ENCODE measurements at regions not wholly inside any gene's neighbourhood (a gene's known extent, or its start where the extent isn't known, plus 50 kb on each side); places are given as distances from the start of the nearest gene placed in this dataset.

- TF ChIP-seq POLR2AphosphoS5 (IDR thresholded peaks at IDR 0.05; ENCODE audit: low read depth, low read length), result no peak
- TF ChIP-seq, protein P1, sequence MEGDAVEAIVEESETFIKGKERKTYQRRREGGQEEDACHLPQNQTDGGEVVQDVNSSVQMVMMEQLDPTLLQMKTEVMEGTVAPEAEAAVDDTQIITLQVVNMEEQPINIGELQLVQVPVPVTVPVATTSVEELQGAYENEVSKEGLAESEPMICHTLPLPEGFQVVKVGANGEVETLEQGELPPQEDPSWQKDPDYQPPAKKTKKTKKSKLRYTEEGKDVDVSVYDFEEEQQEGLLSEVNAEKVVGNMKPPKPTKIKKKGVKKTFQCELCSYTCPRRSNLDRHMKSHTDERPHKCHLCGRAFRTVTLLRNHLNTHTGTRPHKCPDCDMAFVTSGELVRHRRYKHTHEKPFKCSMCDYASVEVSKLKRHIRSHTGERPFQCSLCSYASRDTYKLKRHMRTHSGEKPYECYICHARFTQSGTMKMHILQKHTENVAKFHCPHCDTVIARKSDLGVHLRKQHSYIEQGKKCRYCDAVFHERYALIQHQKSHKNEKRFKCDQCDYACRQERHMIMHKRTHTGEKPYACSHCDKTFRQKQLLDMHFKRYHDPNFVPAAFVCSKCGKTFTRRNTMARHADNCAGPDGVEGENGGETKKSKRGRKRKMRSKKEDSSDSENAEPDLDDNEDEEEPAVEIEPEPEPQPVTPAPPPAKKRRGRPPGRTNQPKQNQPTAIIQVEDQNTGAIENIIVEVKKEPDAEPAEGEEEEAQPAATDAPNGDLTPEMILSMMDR (IDR thresholded peaks at IDR 0.05), result no peak
- no peak for TF ChIP-seq SIN3A (IDR thresholded peaks at IDR 0.05; ENCODE audit: borderline replicate concordance, low read depth, low read length)
- TF ChIP-seq YY1 (IDR thresholded peaks at IDR 0.05; ENCODE audit: low read depth), result no peak
- TF ChIP-seq, protein P2, sequence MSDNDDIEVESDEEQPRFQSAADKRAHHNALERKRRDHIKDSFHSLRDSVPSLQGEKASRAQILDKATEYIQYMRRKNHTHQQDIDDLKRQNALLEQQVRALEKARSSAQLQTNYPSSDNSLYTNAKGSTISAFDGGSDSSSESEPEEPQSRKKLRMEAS (IDR thresholded peaks at IDR 0.05; ENCODE audit: low read depth), result no peak
- no peak for TF ChIP-seq RCOR1 (IDR thresholded peaks at IDR 0.05; ENCODE audit: low read length)
- TF ChIP-seq TAF1 (IDR thresholded peaks at IDR 0.05; ENCODE audit: borderline replicate concordance, low read depth, low read length), result no peak
- TF ChIP-seq EP300 (IDR thresholded peaks at IDR 0.05; ENCODE audit: borderline replicate concordance in 1 of 2, low read depth in 1 of 2, low read length in 1 of 2), result no peak
- TF ChIP-seq, protein P3, sequence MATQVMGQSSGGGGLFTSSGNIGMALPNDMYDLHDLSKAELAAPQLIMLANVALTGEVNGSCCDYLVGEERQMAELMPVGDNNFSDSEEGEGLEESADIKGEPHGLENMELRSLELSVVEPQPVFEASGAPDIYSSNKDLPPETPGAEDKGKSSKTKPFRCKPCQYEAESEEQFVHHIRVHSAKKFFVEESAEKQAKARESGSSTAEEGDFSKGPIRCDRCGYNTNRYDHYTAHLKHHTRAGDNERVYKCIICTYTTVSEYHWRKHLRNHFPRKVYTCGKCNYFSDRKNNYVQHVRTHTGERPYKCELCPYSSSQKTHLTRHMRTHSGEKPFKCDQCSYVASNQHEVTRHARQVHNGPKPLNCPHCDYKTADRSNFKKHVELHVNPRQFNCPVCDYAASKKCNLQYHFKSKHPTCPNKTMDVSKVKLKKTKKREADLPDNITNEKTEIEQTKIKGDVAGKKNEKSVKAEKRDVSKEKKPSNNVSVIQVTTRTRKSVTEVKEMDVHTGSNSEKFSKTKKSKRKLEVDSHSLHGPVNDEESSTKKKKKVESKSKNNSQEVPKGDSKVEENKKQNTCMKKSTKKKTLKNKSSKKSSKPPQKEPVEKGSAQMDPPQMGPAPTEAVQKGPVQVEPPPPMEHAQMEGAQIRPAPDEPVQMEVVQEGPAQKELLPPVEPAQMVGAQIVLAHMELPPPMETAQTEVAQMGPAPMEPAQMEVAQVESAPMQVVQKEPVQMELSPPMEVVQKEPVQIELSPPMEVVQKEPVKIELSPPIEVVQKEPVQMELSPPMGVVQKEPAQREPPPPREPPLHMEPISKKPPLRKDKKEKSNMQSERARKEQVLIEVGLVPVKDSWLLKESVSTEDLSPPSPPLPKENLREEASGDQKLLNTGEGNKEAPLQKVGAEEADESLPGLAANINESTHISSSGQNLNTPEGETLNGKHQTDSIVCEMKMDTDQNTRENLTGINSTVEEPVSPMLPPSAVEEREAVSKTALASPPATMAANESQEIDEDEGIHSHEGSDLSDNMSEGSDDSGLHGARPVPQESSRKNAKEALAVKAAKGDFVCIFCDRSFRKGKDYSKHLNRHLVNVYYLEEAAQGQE (IDR thresholded peaks at IDR 0.05; ENCODE audit: low read depth, low read length), result no peak
- TF ChIP-seq RAD21 (IDR thresholded peaks at IDR 0.05; ENCODE audit: low read length), result no peak
- TF ChIP-seq FOXM1 (IDR thresholded peaks at IDR 0.05; ENCODE audit: low read depth), result no peak
- no peak for TF ChIP-seq GABPA (IDR thresholded peaks at IDR 0.05; ENCODE audit: low read depth)
- TF ChIP-seq SMC3 (IDR thresholded peaks at IDR 0.05; ENCODE audit: low read depth, low read length), result no peak
- TF ChIP-seq EZH2phosphoT487 (IDR thresholded peaks at IDR 0.05; ENCODE audit: borderline replicate concordance, low read depth), result no peak
Observed at GRCh38 chr5:31119938-31120641, 73.4 kb upstream of the CDH6 start.

All from SK-N-SH (cell line).